ENCODE measurements at regions not wholly inside any gene's neighbourhood (a gene's known extent, or its start where the extent isn't known, plus 50 kb on each side); places are given as distances from the start of the nearest gene placed in this dataset.

DNA sequence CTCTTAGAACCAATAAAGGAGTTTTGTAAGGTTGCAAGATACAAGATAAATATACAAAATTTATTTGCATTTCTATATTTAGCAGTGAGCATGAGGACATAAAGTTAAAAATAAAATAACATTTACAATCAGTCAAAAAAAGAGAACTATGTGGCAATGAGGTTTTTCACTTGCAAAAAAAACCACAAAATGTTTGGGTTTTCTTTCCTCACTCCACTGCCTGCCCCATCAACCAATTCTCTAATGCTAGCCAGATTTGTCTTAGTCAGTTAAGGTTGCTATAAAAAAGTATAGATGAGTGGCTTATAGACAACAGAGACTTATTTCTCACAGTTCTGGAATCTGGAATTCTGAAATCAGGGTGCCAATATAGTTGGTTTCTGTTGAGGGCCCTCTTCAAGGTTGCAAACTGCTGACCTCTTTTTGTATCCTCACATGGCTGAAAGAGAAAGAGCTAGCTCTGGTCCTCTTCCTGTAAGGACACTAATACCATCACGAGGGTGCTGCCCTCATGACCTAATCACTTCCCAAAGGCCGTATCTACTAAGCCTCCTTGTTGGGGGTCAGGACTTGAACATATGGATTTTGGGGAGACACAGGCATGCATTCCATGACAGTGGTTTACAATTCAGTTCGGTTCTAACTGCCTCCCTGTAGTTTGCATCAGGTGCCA lies 566.2 kb downstream of the GALR1 start:
- no peak for DNase-seq (ENCODE audit: low read depth)
- Histone ChIP-seq H3K4me3 (ENCODE audit: low read depth, low read length) (no peak overlapping the region), H3K27me3 (ENCODE audit: control insufficient read depth, insufficient read depth, low read length) (no peaks in the 10 kb centered on the region), H3K36me3 (ENCODE audit: control insufficient read depth, insufficient read depth, low read length) (no peaks in the 10 kb centered on the region)
- TF ChIP-seq, protein P1, sequence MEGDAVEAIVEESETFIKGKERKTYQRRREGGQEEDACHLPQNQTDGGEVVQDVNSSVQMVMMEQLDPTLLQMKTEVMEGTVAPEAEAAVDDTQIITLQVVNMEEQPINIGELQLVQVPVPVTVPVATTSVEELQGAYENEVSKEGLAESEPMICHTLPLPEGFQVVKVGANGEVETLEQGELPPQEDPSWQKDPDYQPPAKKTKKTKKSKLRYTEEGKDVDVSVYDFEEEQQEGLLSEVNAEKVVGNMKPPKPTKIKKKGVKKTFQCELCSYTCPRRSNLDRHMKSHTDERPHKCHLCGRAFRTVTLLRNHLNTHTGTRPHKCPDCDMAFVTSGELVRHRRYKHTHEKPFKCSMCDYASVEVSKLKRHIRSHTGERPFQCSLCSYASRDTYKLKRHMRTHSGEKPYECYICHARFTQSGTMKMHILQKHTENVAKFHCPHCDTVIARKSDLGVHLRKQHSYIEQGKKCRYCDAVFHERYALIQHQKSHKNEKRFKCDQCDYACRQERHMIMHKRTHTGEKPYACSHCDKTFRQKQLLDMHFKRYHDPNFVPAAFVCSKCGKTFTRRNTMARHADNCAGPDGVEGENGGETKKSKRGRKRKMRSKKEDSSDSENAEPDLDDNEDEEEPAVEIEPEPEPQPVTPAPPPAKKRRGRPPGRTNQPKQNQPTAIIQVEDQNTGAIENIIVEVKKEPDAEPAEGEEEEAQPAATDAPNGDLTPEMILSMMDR (IDR thresholded peaks at IDR 0.05; ENCODE audit: insufficient read depth, low read length, poor library complexity, severe bottlenecking), result no peak

DNA sequence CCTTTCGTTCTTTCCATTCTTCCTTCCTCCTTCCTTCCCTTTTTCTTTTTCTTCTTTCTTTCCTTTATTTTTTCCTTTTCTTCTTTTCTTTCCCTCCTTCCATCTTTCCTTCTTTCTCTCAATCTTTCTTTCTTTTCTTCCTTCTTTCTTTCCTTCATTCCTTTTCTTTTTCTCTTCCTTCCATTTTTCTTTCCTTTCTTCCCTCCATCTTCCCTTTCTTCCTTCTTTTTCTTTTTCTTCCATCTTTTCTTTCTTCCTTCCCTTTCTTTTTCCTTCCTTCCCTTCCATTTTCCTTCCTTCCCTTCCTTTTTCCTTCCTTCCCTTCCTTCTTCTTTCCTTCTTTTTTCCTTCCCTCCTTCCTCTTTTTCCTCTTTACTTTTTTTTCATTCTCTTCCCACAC lies 568.7 kb downstream of the GALR1 start:
- no peak overlapping the region for H3K4me3 ChIP-seq (ENCODE audit: low read depth, low read length)

DNA sequence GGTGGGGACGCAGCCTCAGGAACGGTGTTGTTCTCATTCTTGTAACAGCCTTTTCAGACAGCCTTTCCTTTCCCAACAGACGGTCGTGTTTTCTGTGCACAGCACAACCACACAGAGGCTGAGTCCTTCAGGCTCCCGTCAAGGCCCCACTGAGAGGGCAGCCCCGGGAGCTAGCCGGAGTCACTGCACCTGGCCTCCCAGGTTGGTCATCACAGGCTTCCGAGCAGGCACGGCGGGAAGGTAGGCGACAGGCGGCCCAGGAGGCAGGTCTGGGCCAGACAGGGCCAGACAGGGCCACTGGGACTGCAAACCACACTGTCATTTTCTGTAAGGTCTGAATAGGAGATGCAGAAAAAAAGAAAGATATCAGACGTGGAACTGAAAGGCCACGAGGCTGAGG lies 570.8 kb downstream of the GALR1 start:
- H3K36me3 ChIP-seq (ENCODE audit: control insufficient read depth, insufficient read depth, low read length), result no peaks in the 10 kb centered on the region
- DNase-seq (ENCODE audit: low read depth), result no peak
- H3K4me3 ChIP-seq (ENCODE audit: low read depth, low read length), result no peak overlapping the region
- TF ChIP-seq, protein P1 (IDR thresholded peaks at IDR 0.05; ENCODE audit: insufficient read depth, low read length, poor library complexity, severe bottlenecking), result no peak
- no peaks in the 10 kb centered on the region for H3K27me3 ChIP-seq (ENCODE audit: control insufficient read depth, insufficient read depth, low read length)

More for the DNA sequence above, 568.7 kb downstream of the GALR1 start:
- no peaks in the 10 kb centered on the region for H3K27me3 ChIP-seq (ENCODE audit: control insufficient read depth, insufficient read depth, low read length)
- no peak for DNase-seq (ENCODE audit: low read depth)
- no peaks in the 10 kb centered on the region for H3K36me3 ChIP-seq (ENCODE audit: control insufficient read depth, insufficient read depth, low read length)
- TF ChIP-seq, protein P1 (IDR thresholded peaks at IDR 0.05; ENCODE audit: insufficient read depth, low read length, poor library complexity, severe bottlenecking), result no peak

DNA sequence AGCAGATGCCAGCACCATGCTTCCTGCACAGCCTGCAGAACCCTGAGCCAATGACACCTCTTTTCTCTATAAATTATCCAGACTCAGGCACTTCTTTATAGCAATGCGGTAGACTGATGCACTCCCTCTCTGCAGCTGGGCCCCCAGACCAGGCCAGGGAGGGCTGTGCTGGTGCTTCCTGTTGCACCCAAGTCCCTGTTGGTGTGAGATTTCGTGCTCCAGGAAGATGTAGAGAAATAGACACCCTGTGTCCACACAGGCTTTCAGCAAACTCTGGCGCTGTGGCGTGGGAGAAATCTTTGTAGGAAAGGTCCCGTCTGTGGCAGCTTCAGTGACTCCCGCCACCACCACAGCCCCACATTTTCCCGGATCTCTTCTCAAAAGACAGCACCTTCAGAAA lies 572.2 kb downstream of the GALR1 start:
- no peak for DNase-seq (ENCODE audit: low read depth)
- Histone ChIP-seq H3K27me3 (ENCODE audit: control insufficient read depth, insufficient read depth, low read length) (no peaks in the 10 kb centered on the region), H3K36me3 (ENCODE audit: control insufficient read depth, insufficient read depth, low read length) (no peaks in the 10 kb centered on the region), H3K4me3 (ENCODE audit: low read depth, low read length) (no peak overlapping the region)
- TF ChIP-seq, protein P1 (IDR thresholded peaks at IDR 0.05; ENCODE audit: insufficient read depth, low read length, poor library complexity, severe bottlenecking), result no peak

GRCh38 chr18:77822632-77823031 lies 573.0 kb downstream of the GALR1 start:
- no peak overlapping the region for H3K4me3 ChIP-seq (ENCODE audit: low read depth, low read length)
- no peaks in the 10 kb centered on the region for H3K36me3 ChIP-seq (ENCODE audit: control insufficient read depth, insufficient read depth, low read length)
- TF ChIP-seq, protein P1 (IDR thresholded peaks at IDR 0.05; ENCODE audit: insufficient read depth, low read length, poor library complexity, severe bottlenecking), result no peak
- no peaks in the 10 kb centered on the region for H3K27me3 ChIP-seq (ENCODE audit: control insufficient read depth, insufficient read depth, low read length)
- no peak for DNase-seq (ENCODE audit: low read depth)

DNA sequence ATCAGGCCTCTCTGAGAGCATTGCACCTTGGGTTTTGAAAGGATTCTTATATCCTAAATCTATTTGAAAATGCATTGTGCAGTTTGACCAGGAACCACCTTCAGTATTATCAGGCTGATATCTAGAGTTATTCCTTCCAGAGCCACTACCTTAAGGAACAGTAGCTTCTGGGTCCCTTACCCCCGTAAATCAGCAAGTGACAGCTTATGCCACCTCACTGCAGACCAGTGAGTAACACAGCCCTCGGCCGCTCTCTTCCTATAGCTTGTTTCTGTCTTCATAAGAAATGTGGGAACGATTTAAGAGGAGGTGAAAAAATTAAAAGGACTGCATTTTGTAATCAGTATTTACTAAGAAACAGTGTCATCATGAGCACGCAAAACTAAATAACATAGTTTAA lies 584.2 kb downstream of the GALR1 start:
- H3K4me3 ChIP-seq (ENCODE audit: low read depth, low read length), result no peak overlapping the region
- TF ChIP-seq, protein P1 (IDR thresholded peaks at IDR 0.05; ENCODE audit: insufficient read depth, low read length, poor library complexity, severe bottlenecking), result no peak
- H3K27me3 ChIP-seq (ENCODE audit: control insufficient read depth, insufficient read depth, low read length), result no peaks in the 10 kb centered on the region
- H3K36me3 ChIP-seq (ENCODE audit: control insufficient read depth, insufficient read depth, low read length), result no peaks in the 10 kb centered on the region
- DNase-seq (ENCODE audit: low read depth), result no peak
